Right lobe of liver (tissue), 4 donors: ENCODE measurements at regions not wholly inside any gene's neighbourhood (a gene's known extent, or its start where the extent isn't known, plus 50 kb on each side); places are given as distances from the start of the nearest gene placed in this dataset.

Experiments
- POLR2A ChIP-seq: fragments of 450-650 bp; IDR thresholded peaks from one replicate; pipeline ENCODE4 v1.6.1; 2017; ENCODE audit warnings: antibody characterized with exemption, mild to moderate bottlenecking
- TF ChIP-seq, protein P1 (sequence below), 4 donors: fragments of 200-600 bp in 3 of 4; fragments of 450-650 bp in 1 of 4; IDR thresholded peaks; one replicate each; pipeline versions ENCODE4 v1.5.1 to v1.8.0; 2016 to 2022; ENCODE audit warnings: antibody characterized with exemption in 4 of 4, mild to moderate bottlenecking in 2 of 4
- donor health status: DM: no; HTN: no; CAD: no.
- donor health status: DM: no; HTN: no; CAD: no.
- donor health status: DM: no; HTN: yes; CAD: no.

DNA sequence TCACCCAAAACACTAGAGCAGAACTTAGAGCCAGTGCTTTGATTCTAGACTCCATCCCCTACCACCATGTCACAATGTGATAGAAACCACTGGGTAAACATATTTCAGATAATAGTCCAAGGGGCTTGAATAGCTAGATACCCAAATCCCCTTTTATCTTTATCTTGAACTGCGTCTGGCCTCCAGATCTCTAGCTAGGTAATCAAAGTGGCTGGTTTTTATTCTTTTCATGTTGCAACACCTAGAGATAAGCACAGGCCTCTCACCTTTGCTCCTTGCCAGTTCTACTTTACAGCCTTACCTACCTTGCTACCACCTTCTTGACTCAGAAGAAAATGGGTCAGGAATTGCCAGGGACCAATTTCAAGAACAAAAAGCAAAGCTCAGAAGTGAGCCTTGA, 171.2 kb downstream of the C1D start:
- TF ChIP-seq, protein P1, sequence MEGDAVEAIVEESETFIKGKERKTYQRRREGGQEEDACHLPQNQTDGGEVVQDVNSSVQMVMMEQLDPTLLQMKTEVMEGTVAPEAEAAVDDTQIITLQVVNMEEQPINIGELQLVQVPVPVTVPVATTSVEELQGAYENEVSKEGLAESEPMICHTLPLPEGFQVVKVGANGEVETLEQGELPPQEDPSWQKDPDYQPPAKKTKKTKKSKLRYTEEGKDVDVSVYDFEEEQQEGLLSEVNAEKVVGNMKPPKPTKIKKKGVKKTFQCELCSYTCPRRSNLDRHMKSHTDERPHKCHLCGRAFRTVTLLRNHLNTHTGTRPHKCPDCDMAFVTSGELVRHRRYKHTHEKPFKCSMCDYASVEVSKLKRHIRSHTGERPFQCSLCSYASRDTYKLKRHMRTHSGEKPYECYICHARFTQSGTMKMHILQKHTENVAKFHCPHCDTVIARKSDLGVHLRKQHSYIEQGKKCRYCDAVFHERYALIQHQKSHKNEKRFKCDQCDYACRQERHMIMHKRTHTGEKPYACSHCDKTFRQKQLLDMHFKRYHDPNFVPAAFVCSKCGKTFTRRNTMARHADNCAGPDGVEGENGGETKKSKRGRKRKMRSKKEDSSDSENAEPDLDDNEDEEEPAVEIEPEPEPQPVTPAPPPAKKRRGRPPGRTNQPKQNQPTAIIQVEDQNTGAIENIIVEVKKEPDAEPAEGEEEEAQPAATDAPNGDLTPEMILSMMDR (IDR thresholded peaks at IDR 0.05) = no peak
- TF ChIP-seq POLR2A = no peak
